PFSK-1 (cell line): ENCODE measurements at regions not wholly inside any gene's neighbourhood (a gene's known extent, or its start where the extent isn't known, plus 50 kb on each side); places are given as distances from the start of the nearest gene placed in this dataset.

ENCODE experiments used
- FOXP2 ChIP-seq: optimal IDR thresholded peaks from 2 replicates; pipeline ENCODE3; 2011; ENCODE audit warnings: borderline replicate concordance, control low read depth, inconsistent platforms; ENCODE audit not compliant: insufficient read depth; ENCODE audit errors: extremely low read length, extremely low read depth
- POLR2AphosphoS5 ChIP-seq: IDR thresholded peaks from 2 replicates; pipeline ENCODE4 v1.6.1; 2012; ENCODE audit warnings: low read depth, mild to moderate bottlenecking, control low read depth, low read length, moderate library complexity
- REST ChIP-seq, 2 experiments: IDR thresholded peaks; 2 replicates each; pipeline versions ENCODE4 v1.6.1 to v1.8.0; 2011 to 2012; ENCODE audit warnings: low read depth in 2 of 2, low read length in 2 of 2, control low read depth in 1 of 2, inconsistent platforms in 1 of 2, mild to moderate bottlenecking in 1 of 2, moderate library complexity in 1 of 2; ENCODE audit not compliant: insufficient read depth in 1 of 2
- SIN3A ChIP-seq: IDR thresholded peaks from 2 replicates; pipeline ENCODE4 v1.6.1; 2012; ENCODE audit warnings: mild to moderate bottlenecking, low read length, moderate library complexity, borderline replicate concordance; ENCODE audit not compliant: insufficient read depth
- TAF1 ChIP-seq: IDR thresholded peaks from 2 replicates; pipeline ENCODE4 v1.6.1; 2012; ENCODE audit warnings: low read length, control low read depth, borderline replicate concordance; ENCODE audit not compliant: insufficient read depth

- TF ChIP-seq POLR2AphosphoS5, result no peak
- no peak for TF ChIP-seq REST (IDR thresholded peaks at IDR 0.05; ENCODE audit: insufficient read depth in 1 of 2, low read depth in 2 of 2, low read length in 2 of 2)
Observed at GRCh38 chr11:70872955-70873735, 379.2 kb downstream of the SHANK2 start.

DNA sequence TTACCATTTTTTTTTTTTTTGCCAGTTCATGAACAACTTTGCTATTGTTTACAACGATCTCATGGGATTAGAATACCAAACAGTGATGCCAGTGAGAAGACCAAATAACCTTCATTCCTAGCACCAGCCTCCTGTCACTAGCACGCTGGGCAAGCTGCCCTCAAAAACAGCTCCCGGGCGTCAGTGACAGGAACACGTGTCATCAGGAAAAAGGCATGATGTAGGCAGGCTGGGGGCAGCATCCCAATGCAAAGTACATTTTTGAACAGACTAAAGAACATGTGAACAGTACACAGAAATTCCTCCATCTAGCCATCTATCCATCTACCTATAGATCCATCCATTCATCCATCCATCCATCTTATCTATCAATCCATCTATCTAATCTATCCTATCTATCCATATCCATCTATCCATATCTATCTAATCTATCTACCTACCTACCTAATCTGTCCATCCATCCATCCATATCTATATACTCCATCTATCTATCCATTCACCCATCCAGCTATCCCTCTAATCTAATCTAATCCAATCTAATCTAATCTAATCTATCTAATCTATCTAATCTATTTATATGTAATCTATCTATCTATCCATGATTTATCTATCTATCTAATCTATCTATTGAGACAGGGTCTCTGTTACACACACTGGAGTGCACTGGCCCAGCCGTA lies 378.5 kb downstream of the SHANK2 start:
- TF ChIP-seq TAF1 (no peak), SIN3A (no peak), FOXP2 (no peak), REST (IDR thresholded peaks at IDR 0.05; ENCODE audit: insufficient read depth in 1 of 2, low read depth in 2 of 2, low read length in 2 of 2) (no peak), POLR2AphosphoS5 (no peak)

- no peak for TF ChIP-seq POLR2AphosphoS5
- no peak for TF ChIP-seq SIN3A
- TF ChIP-seq REST (IDR thresholded peaks at IDR 0.05; ENCODE audit: insufficient read depth in 1 of 2, low read depth in 2 of 2, low read length in 2 of 2), result no peak
- TF ChIP-seq FOXP2, result no peak
- TF ChIP-seq TAF1, result no peak
Observed at GRCh38 chr11:70876685-70877084, 375.7 kb downstream of the SHANK2 start.

GRCh38 chr11:70877151-70877550 lies 375.2 kb downstream of the SHANK2 start:
- TF ChIP-seq TAF1 (no peak), POLR2AphosphoS5 (no peak), FOXP2 (no peak), REST (IDR thresholded peaks at IDR 0.05; ENCODE audit: insufficient read depth in 1 of 2, low read depth in 2 of 2, low read length in 2 of 2) (no peak), SIN3A (no peak)

DNA sequence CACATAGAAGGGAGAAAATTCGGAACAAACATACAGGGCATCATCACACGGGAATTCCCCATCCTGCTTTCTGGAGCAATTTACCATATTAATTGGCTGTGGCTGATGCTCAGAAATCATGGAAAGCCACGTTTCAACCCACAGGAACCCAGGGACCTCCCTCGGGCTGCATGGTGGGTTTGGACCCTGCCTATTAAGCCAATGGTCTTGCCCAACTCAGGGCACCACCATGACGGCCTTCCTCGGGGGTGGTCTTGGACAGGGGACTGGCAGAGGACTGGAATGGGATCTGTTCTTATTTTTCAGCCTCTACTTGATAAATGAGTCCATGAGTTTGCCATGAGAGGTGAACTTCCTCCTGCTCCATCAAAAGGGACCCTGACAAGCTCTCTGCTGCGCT lies 374.0 kb downstream of the SHANK2 start:
- TF ChIP-seq FOXP2, result no peak
